ENCODE measurements at regions not wholly inside any gene's neighbourhood (a gene's known extent, or its start where the extent isn't known, plus 50 kb on each side); places are given as distances from the start of the nearest gene placed in this dataset.

GRCh38 chr5:97563050-97563657 lies 380.1 kb upstream of the RIOK2 start:
- TF ChIP-seq ZNF18 (tag by site-specific recombination; IDR thresholded peaks at IDR 0.05) (no peak), YY1 (tag by site-specific recombination; IDR thresholded peaks at IDR 0.05) (no peak), ZNF654 (tag by site-specific recombination; IDR thresholded peaks at IDR 0.05; ENCODE audit: low read depth) (no peak), SCRT1 (tag by site-specific recombination; IDR thresholded peaks at IDR 0.05; ENCODE audit: borderline replicate concordance) (no peak)
